Fibroblast of pulmonary artery (primary cell): ENCODE measurements at regions not wholly inside any gene's neighbourhood (a gene's known extent, or its start where the extent isn't known, plus 50 kb on each side); places are given as distances from the start of the nearest gene placed in this dataset.

ENCODE experiments used
- DNase-seq: peaks from one replicate; pipeline ENCODE4 v3.0.0-alpha.2; 2010; ENCODE audit warnings: low read depth
- H3K4me3 ChIP-seq: replicated peaks from 2 replicates; pipeline ENCODE4 v1.5.1; 2011; ENCODE audit warnings: low read depth, mild to moderate bottlenecking, control low read depth, low read length, moderate library complexity
- TF ChIP-seq, protein P1 (sequence below): IDR thresholded peaks from 2 replicates; pipeline ENCODE4 v1.5.1; 2011; ENCODE audit warnings: mild to moderate bottlenecking, control low read depth, low read length, inconsistent platforms; ENCODE audit errors: missing control alignments

DNA sequence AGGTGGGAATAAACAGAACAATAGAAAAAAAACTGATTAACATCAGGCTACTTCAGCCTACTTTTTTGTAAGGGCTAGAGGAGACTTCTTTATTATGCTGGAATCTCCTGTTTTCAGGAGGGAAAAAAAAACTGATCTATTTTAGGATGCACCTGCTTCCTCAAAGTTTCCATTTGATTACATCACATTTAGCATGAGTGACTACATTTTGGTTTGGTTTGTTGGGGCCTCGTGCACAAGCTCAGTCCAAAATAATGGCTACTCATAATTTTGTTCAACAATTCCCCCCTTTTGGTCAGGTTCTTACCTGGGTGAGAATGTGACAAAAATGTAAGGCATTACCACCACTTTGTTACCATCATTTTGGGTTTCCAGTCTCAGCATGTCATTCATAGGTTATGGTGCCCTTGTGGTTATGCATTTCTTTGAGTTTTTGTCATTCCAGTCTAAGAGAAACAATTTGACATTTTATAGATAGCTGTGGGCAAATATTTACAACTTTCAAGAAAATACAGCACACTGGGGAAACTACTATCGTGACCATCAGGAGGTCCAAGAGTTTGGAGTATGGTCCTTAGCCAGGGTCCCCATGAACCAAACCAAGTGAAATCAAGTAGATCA lies 93.6 kb upstream of the ATP11B start:
- H3K4me3 ChIP-seq = no peak overlapping the region
- TF ChIP-seq, protein P1, sequence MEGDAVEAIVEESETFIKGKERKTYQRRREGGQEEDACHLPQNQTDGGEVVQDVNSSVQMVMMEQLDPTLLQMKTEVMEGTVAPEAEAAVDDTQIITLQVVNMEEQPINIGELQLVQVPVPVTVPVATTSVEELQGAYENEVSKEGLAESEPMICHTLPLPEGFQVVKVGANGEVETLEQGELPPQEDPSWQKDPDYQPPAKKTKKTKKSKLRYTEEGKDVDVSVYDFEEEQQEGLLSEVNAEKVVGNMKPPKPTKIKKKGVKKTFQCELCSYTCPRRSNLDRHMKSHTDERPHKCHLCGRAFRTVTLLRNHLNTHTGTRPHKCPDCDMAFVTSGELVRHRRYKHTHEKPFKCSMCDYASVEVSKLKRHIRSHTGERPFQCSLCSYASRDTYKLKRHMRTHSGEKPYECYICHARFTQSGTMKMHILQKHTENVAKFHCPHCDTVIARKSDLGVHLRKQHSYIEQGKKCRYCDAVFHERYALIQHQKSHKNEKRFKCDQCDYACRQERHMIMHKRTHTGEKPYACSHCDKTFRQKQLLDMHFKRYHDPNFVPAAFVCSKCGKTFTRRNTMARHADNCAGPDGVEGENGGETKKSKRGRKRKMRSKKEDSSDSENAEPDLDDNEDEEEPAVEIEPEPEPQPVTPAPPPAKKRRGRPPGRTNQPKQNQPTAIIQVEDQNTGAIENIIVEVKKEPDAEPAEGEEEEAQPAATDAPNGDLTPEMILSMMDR = no peak
- DNase-seq = no peak

GRCh38 chr3:182702216-182702615 lies 91.1 kb upstream of the ATP11B start:
- TF ChIP-seq, protein P1 = no peak
- H3K4me3 ChIP-seq = no peak overlapping the region
- no peak for DNase-seq

DNA sequence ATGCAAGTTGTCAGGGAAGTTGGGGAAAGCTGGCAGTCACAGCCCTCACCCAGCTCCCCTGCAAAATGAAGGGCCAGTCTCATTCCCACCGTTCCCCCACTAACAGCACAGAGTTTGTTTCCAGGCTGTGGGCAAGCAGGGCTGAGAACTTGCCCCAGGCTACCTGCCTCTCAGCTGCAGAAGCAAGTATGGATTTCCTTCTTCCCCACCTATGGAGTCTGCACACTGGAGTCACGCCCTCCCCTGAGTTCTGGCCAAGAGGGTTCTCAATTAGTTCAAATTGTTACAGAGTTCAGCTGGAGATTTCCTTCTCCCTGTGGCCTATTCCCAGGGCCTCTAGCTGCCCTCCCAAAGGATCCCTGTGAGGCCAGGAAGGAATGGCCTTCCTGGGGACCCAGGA lies 90.1 kb upstream of the ATP11B start:
- H3K4me3 ChIP-seq = no peak overlapping the region
- no peak for DNase-seq
- TF ChIP-seq, protein P1 = no peak

- TF ChIP-seq, protein P1 = no peak
- no peak for DNase-seq
- H3K4me3 ChIP-seq = no peak overlapping the region
These were observed 88.4 kb upstream of the ATP11B start for GRCh38 chr3:182704926-182705325.

GRCh38 chr3:182708810-182709209 lies 84.5 kb upstream of the ATP11B start:
- no peak for DNase-seq
- TF ChIP-seq, protein P1 = no peak
- no peak overlapping the region for H3K4me3 ChIP-seq

DNA sequence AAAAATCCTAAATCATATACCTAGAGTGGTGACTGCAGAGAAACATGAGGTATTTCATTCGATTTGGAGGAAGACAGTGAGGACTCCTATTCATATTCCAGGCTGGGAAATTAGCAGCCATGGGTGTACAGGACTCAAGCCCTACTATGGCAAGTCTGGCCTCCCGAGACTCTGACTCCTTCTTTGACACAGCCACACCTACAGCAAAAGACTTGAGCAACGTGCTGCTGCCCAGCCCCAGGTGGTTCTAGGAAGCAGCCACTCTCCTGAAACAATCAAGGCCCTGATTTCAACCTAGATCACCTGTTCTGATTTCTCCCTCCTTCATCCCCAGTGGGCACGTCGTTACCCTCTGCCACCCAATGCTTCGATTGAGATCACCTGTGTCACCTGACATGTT lies 84.0 kb upstream of the ATP11B start:
- H3K4me3 ChIP-seq = no peak overlapping the region
- DNase-seq = no peak
- TF ChIP-seq, protein P1 = no peak

GRCh38 chr3:182710557-182711157 lies 82.6 kb upstream of the ATP11B start:
- peak; percentile 37 for DNase-seq
- no peak overlapping the region for H3K4me3 ChIP-seq
- TF ChIP-seq, protein P1 = peak; percentile 63
